GM21737 (cell line): ENCODE measurements at regions not wholly inside any gene's neighbourhood (a gene's known extent, or its start where the extent isn't known, plus 50 kb on each side); places are given as distances from the start of the nearest gene placed in this dataset.
"Not testable (repeated sequence)": the region's sequence is repeated elsewhere in the genome, so short reads cannot be mapped to it uniquely, and the experiment has no call there.

ENCODE experiments used
- ATAC-seq: cut with Tn5 transposase; IDR thresholded peaks from one replicate; pipeline ENCODE4 v1.9.1; 2021; ENCODE audit warnings: mild to moderate bottlenecking, moderate library complexity; ENCODE audit not compliant: unreplicated experiment

DNA sequence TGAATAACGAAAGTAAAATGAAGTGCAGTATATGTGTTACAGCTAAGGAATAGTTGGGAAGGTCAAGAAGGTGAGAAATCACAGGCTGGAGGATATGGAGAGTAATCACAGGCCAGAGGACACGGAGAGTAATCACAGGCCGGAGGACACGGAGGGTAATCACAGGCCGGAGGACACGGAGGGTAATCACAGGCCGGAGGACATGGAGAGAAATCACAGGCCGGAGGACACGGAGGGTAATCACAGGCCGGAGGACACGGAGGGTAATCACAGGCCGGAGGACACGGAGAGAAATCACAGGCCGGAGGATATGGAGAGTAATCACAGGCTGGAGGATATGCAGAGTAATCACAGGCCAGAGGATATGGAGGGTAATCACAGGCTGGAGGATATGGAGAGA lies 121.8 kb downstream of the BRMS1L start:
- not testable (repeated sequence) for ATAC-seq

DNA sequence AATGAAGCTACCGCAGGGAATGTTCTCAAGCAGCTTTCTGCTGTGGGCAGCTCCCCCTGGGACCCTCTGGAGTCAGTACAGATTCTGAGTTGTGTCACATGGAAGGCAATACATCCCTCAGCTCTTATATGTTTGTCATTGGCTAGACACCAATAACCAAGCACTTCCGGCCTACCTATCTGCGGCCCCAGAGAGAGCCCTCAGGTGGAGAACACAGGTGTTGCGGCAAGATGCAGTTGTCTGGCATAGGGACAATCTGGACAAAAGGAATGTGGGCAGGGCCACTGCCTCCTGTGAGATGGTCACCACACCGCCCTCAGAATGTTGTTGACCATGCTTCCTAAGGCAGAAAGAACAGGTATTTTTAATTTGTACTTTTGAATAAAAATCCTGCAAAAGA lies 118.7 kb downstream of the BRMS1L start:
- no peak for ATAC-seq

DNA sequence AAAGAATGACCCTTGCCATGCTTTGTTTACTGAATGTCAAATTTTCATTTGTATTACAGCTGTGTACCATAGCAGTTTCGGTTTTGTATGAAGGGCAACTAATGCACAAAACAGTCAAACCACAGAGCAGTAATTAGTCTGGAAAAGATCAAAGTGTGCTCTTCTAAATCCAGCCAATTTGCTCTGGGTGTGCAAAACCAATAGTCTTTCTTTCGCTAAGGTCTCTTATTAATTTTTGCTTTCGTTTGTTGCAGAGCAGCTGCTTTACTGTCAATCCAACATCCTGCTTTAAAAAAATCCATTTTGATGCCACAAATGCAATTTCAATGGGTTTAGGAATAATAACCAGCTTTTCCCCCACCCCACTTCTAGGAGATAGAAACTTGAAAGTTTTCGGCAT lies 114.2 kb downstream of the BRMS1L start:
- no peak for ATAC-seq

DNA sequence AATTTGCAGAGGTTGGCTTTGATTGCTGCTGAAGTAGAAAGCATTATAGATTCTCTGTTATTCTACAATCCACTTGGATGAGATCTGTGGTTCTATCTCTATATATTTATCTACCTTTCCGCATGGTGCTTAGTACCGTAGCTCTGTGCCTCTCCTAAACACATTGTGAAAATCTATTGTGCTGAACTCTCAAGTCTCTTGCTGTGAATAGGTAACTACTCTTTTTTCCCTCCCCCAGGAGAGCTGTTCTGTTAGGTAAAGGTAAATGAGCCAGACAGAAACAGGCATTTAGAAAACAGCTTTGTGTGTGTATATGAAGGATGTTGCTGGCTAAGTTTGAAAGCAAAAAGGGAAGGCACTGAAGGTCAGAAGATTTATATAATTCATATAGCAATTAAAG lies 112.6 kb downstream of the BRMS1L start:
- no peak for ATAC-seq

DNA sequence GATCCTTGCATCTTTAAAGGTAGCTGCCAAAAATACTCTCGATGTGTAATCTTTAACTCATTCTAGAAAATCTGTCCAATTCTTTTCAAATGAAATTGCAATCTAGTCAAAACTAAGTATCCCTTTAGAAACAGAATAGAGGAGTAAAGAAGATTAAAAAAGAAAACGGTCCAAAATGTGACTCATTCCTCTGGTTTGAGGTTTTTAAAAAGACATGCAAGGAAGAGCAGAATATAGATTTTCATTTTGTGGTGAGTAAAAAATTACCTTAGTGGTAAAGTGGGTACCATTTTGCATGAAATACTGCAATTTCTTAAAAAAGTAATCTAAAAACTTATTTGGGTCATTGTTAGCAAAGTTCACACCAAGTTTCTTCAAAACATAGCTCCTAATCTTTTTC lies 108.4 kb downstream of the BRMS1L start:
- ATAC-seq = peak; percentile 71

DNA sequence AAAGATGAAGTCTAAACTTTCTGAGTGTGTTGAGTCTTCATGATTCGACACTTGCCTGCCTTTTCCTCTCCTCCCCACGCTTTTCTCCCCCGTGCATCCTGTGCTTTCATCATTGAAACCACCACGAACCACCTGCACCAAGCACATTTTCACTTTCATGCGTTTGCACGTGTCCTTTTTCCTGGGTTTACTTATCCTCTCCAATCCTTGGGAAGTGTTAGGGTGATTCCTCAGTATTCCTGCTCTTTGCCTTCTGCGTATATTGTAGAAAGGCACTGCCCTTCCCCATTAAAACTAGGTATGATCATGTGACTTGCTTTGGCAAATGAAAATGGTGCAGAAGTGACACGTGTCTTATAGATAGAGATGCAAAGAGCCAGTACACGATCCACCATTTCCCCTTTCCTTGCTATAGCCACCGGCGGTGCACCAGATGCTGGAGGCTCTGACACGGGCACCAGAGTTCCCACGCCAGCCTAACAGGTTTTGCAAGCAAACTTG lies 106.6 kb downstream of the BRMS1L start:
- peak; percentile 55 for ATAC-seq

DNA sequence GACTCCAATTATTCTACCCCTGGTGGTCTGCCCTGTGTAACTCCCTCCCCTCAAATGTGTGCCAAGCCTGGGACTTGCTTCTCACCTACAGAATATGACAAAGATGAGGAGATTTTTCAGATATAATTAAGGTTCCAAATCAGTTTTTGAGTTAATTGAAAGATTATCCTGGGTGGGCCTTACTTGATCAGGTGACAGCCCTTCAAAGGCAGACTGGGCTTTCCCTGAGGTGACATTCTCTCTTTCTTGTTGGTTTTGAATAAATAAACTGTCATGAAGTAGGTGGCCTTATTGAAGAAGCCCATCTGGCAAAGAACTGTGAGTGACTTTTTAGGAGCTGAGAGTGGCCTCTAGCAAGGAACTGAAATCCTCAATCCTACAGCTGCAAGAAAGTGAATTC lies 106.0 kb downstream of the BRMS1L start:
- ATAC-seq = no peak

DNA sequence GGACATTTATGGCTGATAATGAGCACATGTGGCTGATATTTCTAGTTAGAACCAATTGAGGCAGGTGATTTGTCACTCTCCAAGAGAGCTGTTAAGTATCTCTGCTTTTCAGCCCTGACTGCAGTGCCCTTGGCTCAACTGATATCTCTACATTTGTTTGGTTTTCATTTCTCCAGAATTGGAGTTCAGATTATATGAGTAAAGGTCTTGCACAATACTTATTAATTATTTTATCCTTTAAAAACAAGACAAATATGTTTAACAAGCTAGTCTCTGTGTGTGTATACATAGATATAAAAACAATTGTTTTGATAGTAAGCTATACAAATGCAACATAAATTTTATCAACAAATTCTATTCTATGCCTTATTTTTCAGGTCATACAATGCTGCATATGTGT lies 105.2 kb downstream of the BRMS1L start:
- no peak for ATAC-seq

DNA sequence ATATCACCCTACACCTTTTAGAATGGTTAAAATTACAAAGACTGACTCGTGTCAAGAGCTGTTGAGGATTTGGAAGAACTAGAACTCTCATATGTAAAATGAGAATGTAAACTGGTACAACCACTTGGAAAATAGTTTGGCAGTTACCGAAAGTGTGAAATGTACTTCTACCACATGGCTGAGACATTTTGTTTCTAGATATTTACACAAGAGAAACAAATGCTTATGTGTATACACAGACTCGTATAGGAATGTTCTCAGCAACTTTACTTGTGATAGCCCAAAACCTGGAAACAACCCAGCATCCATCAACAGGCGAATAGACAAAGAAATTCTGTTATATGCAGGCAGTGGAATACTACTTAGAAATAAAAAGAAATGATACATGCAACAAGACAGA lies 103.0 kb downstream of the BRMS1L start:
- ATAC-seq = no peak

DNA sequence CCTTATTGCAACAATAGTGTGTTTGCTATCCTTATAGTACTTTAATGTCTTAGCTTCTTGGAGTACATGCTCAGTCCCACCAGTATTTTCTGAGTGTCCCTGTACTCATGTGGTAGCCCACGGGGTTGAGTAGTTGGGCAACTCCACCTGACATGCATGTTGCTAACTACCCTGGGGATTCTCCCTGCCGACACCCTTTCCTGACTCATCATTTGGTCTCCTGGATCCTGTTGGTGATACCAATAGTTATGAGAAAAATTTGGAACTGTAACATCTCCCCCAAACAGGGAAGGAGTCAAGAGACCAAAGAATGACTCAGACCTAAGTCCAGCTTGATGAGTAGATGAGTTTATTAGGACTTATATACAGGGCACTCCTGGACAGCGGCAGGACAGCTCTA lies 101.6 kb downstream of the BRMS1L start:
- no peak for ATAC-seq

DNA sequence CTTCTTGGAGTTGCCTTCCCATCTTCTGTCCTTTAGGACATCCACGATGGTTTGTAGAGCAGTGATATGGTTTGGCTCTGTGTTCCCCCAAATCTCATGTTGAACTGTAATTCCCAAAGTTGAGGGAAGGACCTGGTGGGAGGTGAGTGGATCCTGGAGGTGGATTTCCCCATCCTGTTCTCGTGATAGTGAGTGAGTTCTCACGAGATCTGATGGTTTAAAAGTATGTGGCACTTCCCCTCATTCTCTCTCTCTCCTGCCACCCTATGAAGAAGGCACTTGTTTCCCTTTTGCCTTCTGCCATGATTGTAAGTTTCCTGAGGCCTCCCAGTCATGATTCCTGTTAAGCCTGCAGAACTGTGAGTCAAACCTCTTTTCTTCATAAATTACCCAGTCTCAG lies 99.2 kb downstream of the BRMS1L start:
- ATAC-seq = no peak

DNA sequence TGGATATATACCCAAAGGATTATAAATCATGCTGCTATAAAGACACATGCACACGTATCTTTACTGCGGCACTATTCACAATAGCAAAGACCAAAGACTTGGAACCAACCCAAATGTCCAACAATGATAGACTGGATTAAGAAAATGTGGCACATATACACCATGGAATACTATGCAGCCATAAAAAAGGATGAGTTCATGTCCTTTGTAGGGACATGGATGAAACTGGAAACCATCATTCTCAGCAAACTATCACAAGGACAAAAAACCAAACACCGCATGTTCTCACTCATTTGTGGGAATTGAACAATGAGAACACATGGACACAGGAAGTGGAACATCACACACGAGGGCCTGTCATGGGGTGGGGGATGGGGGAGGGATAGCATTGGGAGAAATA lies 96.5 kb downstream of the BRMS1L start:
- ATAC-seq = not testable (repeated sequence)

DNA sequence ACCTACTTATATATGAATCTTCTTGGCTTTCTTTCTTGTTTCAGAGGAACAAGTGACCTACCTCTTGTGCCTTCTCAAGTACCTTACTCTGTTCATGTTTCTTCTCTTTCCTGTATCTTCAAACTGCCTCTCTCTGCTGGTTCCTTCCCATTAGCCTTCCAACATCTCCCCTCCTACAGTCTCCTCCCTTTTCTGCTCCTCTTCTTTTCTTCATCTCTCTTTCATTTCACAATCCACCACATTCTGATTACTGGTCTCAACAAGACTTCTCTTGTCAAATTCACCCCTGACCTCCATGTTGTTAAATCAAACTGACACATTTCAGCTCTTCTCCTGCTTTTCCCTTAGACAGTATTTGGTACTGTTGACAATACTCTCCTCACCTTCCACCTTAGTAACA lies 95.6 kb downstream of the BRMS1L start:
- ATAC-seq = no peak
